ENCODE measurements at regions not wholly inside any gene's neighbourhood (a gene's known extent, or its start where the extent isn't known, plus 50 kb on each side); places are given as distances from the start of the nearest gene placed in this dataset.
"Not testable (repeated sequence)": the region's sequence is repeated elsewhere in the genome, so short reads cannot be mapped to it uniquely, and the experiment has no call there.

DNA sequence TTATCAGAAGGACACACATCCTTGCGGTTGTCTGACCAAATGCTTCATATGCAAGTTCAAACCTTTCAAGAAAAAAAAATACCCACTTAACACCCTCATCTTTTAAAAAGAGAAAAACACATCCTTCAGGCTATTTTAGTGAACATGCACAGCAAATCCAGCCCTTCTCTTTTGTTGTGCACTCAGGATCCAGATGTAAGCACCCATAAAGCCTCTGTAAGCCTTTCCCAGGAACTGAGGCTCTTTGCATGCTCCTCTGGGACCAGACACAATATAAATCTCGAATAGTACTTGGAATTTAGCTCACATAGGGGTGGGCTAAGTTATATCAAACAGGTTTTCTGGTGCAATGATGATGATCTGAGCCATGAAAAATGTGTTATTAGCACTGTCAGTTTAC, 308.8 kb upstream of the FAM98A start:
- no peak for DNase-seq

DNA sequence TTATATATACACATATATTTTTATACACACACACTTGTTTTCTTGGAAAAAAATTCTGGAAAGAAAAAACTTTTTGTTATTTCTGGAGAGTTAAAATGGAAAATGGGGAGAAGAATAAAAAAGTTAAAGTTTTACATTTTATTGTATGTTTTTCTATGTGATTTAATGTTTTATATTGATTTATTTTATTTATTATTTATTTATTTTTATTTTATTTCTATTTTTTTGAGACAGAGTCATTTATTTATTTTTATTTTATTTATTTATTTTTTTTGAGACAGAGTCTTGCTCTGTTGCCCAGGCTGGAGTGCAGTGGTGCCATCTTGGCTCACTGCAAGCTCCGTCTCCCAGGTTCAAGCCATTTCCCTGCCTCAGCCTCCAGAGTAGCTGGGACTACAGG, 307.0 kb upstream of the FAM98A start:
- DNase-seq, result not testable (repeated sequence)

DNA sequence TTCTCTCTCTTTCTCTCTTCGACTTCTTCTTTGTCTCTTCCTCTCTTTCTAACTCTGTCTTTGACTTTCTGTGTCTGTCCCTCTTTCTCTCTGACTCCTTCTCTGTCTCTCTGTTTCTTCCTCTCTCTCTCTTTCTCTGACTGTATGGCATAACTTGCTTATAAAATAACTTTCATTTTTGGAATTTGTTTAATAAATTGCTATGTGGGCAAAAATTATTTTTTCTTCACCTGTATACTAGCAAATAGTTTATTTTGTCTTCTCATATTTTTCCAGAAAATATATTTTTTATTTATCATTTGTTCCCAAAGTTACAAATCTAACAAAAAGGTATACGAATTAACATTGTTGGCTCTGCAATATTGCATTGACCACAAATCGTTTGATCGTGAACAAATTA, 305.7 kb upstream of the FAM98A start:
- no peak for DNase-seq

- no peak for DNase-seq
Observed at GRCh38 chr2:33903701-33904100, 304.6 kb upstream of the FAM98A start.

GRCh38 chr2:33903215-33903614, 304.1 kb upstream of the FAM98A start:
- DNase-seq, result no peak

DNA sequence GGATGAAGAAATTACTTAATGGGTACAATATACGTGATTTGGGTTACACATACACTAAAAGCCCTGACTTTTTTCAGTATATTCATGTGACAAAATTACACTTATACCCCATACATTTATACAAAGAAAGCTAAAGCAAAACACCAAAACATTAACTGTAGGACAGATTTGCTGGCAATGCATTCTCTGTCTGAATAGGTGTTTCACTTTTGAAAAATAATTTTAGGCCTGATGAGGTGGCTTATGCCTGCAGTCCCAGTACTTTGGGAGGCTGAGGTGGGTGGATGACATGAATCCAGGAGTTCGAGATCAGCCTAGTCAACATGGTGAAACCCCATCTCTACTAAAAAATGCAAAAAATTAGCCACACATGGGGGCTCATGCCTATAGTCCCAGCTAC, 301.5 kb upstream of the FAM98A start:
- DNase-seq, result no peak

- no peak for DNase-seq
Observed at GRCh38 chr2:33897741-33898140, 298.6 kb upstream of the FAM98A start.

DNA sequence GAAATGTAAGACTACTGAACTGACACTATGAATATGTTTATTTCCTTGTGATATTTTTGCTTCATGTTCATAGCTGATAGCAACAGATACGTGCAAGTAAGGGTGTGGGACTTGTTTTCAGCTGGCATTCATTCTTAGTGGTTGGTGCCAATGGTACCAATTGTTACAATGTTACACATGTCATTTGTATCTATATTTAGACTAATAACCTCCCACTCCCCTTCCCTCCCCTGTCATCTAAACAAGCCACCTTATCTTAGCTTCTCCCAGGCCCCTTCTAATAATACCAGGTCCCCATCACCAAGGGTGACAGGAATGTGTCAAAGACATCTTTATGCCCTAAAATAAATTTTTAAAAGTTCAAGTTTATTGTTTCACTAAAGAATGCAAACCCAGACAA, 294.7 kb upstream of the FAM98A start:
- no peak for DNase-seq

GRCh38 chr2:33891616-33892015, 292.5 kb upstream of the FAM98A start:
- DNase-seq, result no peak

DNA sequence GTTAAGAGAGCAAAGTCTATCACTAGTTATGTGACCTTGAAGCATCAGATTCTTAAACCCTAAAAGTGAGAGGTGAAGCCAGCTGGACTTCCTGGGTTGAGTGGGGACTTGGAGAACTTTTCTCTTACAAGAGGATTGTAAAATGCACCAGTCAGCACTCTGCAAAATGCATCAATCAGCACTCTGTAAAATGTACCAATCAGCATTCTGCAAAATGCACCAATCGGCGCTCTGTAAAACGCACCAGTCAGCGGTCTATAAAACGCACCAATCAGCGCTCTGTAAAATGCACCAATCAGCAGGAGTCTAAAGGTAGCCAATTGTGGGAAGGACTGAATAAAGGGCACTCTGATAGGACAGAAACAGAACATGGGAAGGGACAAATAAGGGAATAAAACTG, 291.6 kb upstream of the FAM98A start:
- no peak for DNase-seq

DNA sequence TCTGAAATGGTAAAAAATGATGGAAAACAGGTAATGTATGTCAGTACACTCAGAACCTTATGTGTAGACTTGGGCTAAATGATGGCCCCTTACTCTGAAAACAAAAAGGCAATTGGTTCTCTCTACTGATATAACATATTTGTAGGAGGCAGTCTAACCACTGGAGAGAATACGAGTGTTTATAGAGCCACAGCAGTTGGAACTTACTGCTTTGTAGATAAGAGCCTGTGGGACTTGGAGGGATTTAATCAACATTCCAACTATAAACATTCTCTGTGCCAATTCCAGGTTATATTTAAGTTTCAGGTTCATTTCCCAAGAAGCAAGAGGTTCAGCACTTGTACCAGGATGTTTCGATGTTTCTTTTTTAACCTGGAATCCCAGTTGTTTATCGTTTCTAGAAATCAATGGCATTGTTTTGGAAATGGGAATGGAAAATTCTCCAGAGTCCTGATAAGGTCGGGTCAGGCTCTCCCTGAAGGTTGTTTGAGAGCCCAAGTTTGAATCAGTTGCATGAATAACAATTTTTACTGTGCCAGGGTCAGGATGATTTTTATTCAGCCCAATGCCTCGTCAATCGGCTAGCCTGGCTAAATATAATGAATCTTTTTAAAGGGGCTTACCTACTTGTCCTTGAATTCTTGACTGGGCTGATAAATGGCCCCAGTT, 278.4 kb upstream of the FAM98A start:
- no peak for DNase-seq

DNA sequence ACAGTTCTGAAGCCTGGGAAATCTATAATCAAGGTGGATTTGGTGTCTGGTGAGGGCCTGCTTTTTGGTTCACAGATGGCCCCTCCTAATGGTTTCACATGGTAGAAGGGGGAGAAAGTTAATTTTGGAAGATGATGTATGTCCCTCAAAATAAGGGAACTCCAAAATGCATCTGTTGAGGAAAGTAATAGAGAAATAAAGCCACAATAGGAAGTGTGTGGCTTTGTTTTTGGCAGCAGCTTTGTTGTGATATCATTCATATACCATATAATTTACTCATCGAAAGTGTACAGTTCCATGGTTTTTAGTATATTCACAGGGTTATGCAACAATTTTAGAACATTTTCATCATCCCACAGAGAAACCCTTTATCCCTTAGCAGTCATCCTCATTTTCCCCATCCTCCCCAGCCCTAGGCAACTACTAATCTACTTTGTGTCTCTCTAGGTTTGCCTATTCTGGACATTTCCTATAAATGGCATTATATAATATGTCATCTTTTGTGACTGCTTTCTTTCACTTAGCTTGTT, 274.0 kb upstream of the FAM98A start:
- DNase-seq, result no peak

- no peak for DNase-seq
Observed at GRCh38 chr2:33859811-33860461, 260.8 kb upstream of the FAM98A start.

GRCh38 chr2:33859176-33859575, 260.1 kb upstream of the FAM98A start:
- DNase-seq, result no peak

GRCh38 chr2:33848486-33848885, 249.4 kb upstream of the FAM98A start:
- no peak for DNase-seq

DNA sequence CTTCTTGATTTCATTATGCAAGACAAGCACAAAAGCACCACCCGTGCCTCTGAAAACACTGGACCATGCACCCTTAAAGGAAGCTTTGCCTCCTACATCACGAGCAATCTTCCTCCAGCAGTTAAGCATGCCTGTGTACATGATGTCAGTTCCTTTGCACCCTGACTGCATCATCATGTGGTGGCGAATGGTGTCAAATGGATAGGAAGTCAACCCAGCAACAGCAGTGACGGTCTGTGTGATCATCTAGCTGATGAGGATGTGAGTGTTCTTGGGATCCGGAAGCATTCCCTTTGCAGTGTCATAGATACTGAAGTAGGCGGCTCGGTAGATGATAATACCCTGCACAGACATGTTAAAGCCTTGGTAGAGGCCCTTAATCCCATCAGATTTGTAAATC, 240.7 kb upstream of the FAM98A start:
- no peak for DNase-seq

DNA sequence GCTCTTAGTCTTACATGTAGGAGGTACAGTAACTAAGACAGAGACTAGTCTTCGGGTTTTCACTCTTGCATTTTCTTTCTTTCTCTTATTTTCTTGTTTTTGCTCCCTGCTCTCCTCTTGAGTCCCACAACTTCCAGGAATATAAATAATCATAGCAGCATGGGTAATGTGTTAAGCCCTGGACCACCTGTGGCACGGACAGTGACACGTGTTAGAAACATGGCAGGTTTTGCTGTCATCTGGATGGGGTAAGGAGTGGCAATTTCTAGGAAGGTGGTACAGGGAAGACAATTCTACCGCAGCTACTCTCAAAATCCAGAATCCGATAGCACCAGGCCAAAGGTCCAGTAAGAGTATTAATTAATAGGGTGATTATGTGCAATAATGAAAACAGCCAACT, 237.5 kb upstream of the FAM98A start:
- DNase-seq, result no peak

- DNase-seq, result no peak
Observed at GRCh38 chr2:33835911-33836310, 236.8 kb upstream of the FAM98A start.

DNA sequence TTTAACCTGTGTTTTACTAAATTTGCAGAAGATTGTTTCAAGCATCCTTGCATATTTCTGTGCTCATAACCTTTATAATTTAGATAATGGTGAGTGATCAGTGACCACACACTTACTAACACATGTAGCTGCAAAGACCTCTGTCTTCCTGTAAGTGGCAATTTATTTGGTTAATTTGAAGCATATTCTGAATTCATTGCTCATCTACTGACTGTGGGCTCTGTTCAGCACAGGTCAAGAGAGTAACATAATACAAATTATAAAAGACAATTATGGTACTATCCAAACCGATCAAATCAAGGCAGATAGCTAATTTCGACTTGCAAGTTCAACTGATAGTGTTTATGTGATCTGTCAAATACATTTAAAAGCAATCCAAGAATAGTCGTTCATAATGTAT, 223.9 kb upstream of the FAM98A start:
- no peak for DNase-seq

DNA sequence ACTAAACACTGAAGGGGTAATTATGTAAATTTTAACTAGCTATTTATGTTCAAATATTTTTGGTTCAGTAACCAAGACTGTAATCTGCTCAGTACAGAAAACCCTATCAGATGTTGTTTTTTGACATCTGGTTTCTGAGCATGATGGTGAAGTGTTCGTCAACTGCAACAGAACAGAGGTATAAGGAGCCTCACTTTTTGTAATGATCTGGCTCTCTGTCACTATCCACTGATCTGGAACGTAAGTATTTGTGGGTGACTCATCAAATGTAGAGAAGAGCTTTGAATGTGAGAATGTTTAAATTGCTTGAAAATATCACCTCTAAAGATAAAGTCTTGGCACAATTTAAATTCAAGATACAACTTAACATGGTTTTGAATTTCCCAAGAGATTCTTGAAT, 213.6 kb upstream of the FAM98A start:
- no peak for DNase-seq

- no peak for DNase-seq
Observed at GRCh38 chr2:33810046-33810835, 211.1 kb upstream of the FAM98A start.

GRCh38 chr2:33806041-33806440, 206.9 kb upstream of the FAM98A start:
- DNase-seq, result no peak

GRCh38 chr2:33804155-33804554, 205.1 kb upstream of the FAM98A start:
- no peak for DNase-seq

DNA sequence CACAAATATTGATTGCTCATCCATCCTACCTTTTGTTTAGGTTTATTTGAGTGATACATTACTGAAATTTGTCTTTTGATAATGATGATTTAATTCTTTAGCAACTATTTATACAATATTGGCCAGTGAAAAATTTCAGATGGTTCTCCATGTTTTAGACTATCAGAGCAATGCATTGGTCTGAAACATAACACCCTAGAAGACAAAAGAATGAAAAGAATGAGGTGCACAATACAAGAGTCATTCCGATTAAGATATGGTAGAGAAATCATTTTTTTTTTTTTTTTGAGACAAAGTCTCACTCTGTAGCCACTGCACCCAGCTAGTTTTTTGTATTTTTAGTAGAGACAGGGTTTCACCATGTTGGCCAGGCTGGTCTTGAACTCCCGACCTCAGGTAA, 197.4 kb upstream of the FAM98A start:
- no peak for DNase-seq
